H1 (cell line): ENCODE measurements at regions not wholly inside any gene's neighbourhood (a gene's known extent, or its start where the extent isn't known, plus 50 kb on each side); places are given as distances from the start of the nearest gene placed in this dataset.

Experiments used
- CTCF ChIA-PET: fragments of 300-600 bp; sonication (Branson Sonifier 250); formaldehyde crosslinking; loops from one replicate; lab custom pipeline; 2021; ENCODE audit not compliant: partially characterized antibody; lab: Charles Lee
- POLR2A ChIA-PET: fragments of 300-600 bp; sonication (Branson Sonifier 250); formaldehyde crosslinking; loops from one replicate; lab custom pipeline; 2021; ENCODE audit warnings: inconsistent platforms; ENCODE audit not compliant: partially characterized antibody; lab: Charles Lee
- DNase-seq, 2 experiments: peaks; one replicate each; pipeline versions ENCODE4 v3.0.0 to v3.0.0-alpha.2; 2010 to 2022; ENCODE audit warnings: low spot score in 2 of 2, low read depth in 1 of 2, mixed read lengths in 1 of 2
- FAIRE-seq: peaks from 2 replicates; lab custom pipeline; 2011; peaks lifted over from hg19 to GRCh38; lab: Jason Lieb, UNC
- H2AFZ ChIP-seq: 2 replicates; pipeline ENCODE4 v1.8.1; 2012; ENCODE audit warnings: low read length, inconsistent platforms
- H2AK5ac ChIP-seq: 2 replicates; pipeline ENCODE4 v1.6.1; 2013; ENCODE audit warnings: low read depth, low read length
- H2BK120ac ChIP-seq: replicated peaks from 2 replicates; pipeline ENCODE3; 2013; ENCODE audit warnings: low read depth, low read length, inconsistent platforms
- H2BK12ac ChIP-seq: 2 replicates; pipeline ENCODE4 v1.6.1; 2013; ENCODE audit warnings: low read depth, low read length
- H2BK15ac ChIP-seq: 2 replicates; pipeline ENCODE4 v1.6.1; 2013; ENCODE audit warnings: low read length
- H2BK20ac ChIP-seq: 2 replicates; pipeline ENCODE4 v1.6.1; 2013; ENCODE audit warnings: low read length
- H2BK5ac ChIP-seq: 2 replicates; pipeline ENCODE4 v1.6.1; 2013; ENCODE audit warnings: low read depth, low read length
- H3K14ac ChIP-seq: 2 replicates; pipeline ENCODE4 v1.6.1; 2013; ENCODE audit warnings: inconsistent platforms; ENCODE audit not compliant: insufficient read length
- H3K18ac ChIP-seq: 2 replicates; pipeline ENCODE4 v1.6.1; 2013; ENCODE audit warnings: low read length; ENCODE audit errors: extremely low read depth
- H3K23ac ChIP-seq: 2 replicates; pipeline ENCODE4 v1.6.1; 2013; ENCODE audit warnings: inconsistent platforms; ENCODE audit not compliant: insufficient read length
- H3K23me2 ChIP-seq: 2 replicates; pipeline ENCODE4 v1.6.1; 2013; ENCODE audit warnings: low read depth, low read length
- H3K27ac ChIP-seq: 2 replicates; pipeline ENCODE4 v1.6.1; 2011; ENCODE audit warnings: low read depth, low read length, inconsistent platforms
- H3K27me3 ChIP-seq, 4 experiments: replicated peaks in 1 of 4; 1 replicate in 1 of 4; 2 replicates in 3 of 4; pipeline versions ENCODE4 v1.6.1 to v1.8.1; 2011 to 2013; ENCODE audit warnings: low read length in 3 of 4, mild to moderate bottlenecking in 3 of 4, inconsistent platforms in 2 of 4, mixed read lengths in 2 of 4, moderate library complexity in 1 of 4; ENCODE audit not compliant: control insufficient read depth in 3 of 4, insufficient read depth in 3 of 4; ENCODE audit errors: extremely low read depth in 1 of 4
- H3K36me3 ChIP-seq, 4 experiments: 2 replicates each; pipeline versions ENCODE4 v1.6.1 to v1.8.1; 2011 to 2013; ENCODE audit warnings: mild to moderate bottlenecking in 4 of 4, low read length in 3 of 4, moderate library complexity in 2 of 4, control low read depth in 1 of 4, inconsistent platforms in 1 of 4; ENCODE audit not compliant: insufficient read depth in 4 of 4, control insufficient read depth in 2 of 4
- H3K4ac ChIP-seq: replicated peaks from 2 replicates; pipeline ENCODE3; 2013; ENCODE audit warnings: low read length, low read depth, mixed read lengths, inconsistent platforms; ENCODE audit not compliant: insufficient read length
- H3K4me1 ChIP-seq, 4 experiments: replicated peaks in 1 of 4; 1 replicate in 1 of 4; 2 replicates in 3 of 4; pipeline versions ENCODE4 v1.6.1 to v1.8.1; 2011 to 2013; ENCODE audit warnings: low read length in 3 of 4, inconsistent platforms in 2 of 4, mixed read lengths in 1 of 4; ENCODE audit not compliant: insufficient read depth in 4 of 4, control insufficient read depth in 3 of 4
- H3K4me2 ChIP-seq, 2 experiments: 2 replicates each; pipeline versions ENCODE4 v1.6.1 to v1.8.1; 2011 to 2013; ENCODE audit warnings: low read depth in 2 of 2, low read length in 2 of 2, control low read depth in 1 of 2, inconsistent platforms in 1 of 2, mild to moderate bottlenecking in 1 of 2; ENCODE audit not compliant: insufficient read depth in 1 of 2
- H3K4me3 ChIP-seq, 4 experiments: fragments of 200-600, 300-600 bp in 1 of 4; sonication (generic), shearing (Covaris generic), sonication (Bioruptor Twin) in 1 of 4; 2 replicates each; pipeline versions ENCODE4 v1.5.1 to v1.8.1; 2011 to 2016; ENCODE audit warnings: low read length in 4 of 4, low read depth in 3 of 4, control low read depth in 2 of 4, inconsistent platforms in 2 of 4, mild to moderate bottlenecking in 2 of 4, mixed read lengths in 1 of 4, moderate library complexity in 1 of 4; ENCODE audit not compliant: insufficient read depth in 2 of 4; ENCODE audit errors: extremely low read depth in 1 of 4
- H3K56ac ChIP-seq: replicated peaks from 2 replicates; pipeline ENCODE3; 2013; ENCODE audit warnings: low read depth, mild to moderate bottlenecking, mixed read lengths, low read length, inconsistent platforms; ENCODE audit not compliant: insufficient read length
- H3K79me1 ChIP-seq: 2 replicates; pipeline ENCODE4 v1.6.1; 2013; ENCODE audit warnings: low read depth, low read length, control low read depth
- H3K79me2 ChIP-seq, 2 experiments: 2 replicates each; pipeline versions ENCODE4 v1.6.1 to v1.8.1; 2012 to 2013; ENCODE audit warnings: low read length in 2 of 2, mild to moderate bottlenecking in 2 of 2, inconsistent platforms in 1 of 2; ENCODE audit not compliant: insufficient read depth in 2 of 2, control insufficient read depth in 1 of 2
- H3K9ac ChIP-seq, 4 experiments: replicated peaks in 1 of 4; 1 replicate in 1 of 4; 2 replicates in 3 of 4; pipeline versions ENCODE4 v1.6.1 to v1.8.1; 2011 to 2013; ENCODE audit warnings: low read depth in 3 of 4, low read length in 3 of 4, control low read depth in 2 of 4, mild to moderate bottlenecking in 2 of 4, moderate library complexity in 2 of 4, inconsistent platforms in 1 of 4; ENCODE audit errors: extremely low read depth in 1 of 4
- H3K9me3 ChIP-seq, 2 experiments: 2 replicates each; pipeline versions ENCODE4 v1.6.1 to v1.8.1; 2012 to 2013; ENCODE audit warnings: mild to moderate bottlenecking in 2 of 2, moderate library complexity in 2 of 2, control low read depth in 1 of 2, inconsistent platforms in 1 of 2, low read depth in 1 of 2, low read length in 1 of 2, mixed read lengths in 1 of 2; ENCODE audit not compliant: insufficient read depth in 2 of 2
- H4K20me1 ChIP-seq, 2 experiments: replicated peaks in 1 of 2; 2 replicates each; pipeline versions ENCODE3 to v1.8.1; 2011 to 2013; ENCODE audit warnings: inconsistent platforms in 2 of 2, low read length in 2 of 2, mild to moderate bottlenecking in 1 of 2; ENCODE audit not compliant: insufficient read depth in 2 of 2, control insufficient read depth in 1 of 2
- H4K5ac ChIP-seq: 2 replicates; pipeline ENCODE4 v1.6.1; 2013; ENCODE audit warnings: low read length, low read depth, mixed read lengths, inconsistent platforms; ENCODE audit not compliant: insufficient read length
- H4K8ac ChIP-seq: 2 replicates; pipeline ENCODE4 v1.8.0; 2013; ENCODE audit warnings: mild to moderate bottlenecking, moderate library complexity, low read length, inconsistent platforms; ENCODE audit not compliant: insufficient read depth; ENCODE audit errors: extremely low read depth
- H4K91ac ChIP-seq: replicated peaks from 2 replicates; pipeline ENCODE3; 2013; ENCODE audit warnings: low read length, mixed read lengths, inconsistent platforms; ENCODE audit not compliant: insufficient read length
- HDAC6 ChIP-seq: IDR thresholded peaks from one replicate; pipeline ENCODE4 v1.7.1; 2012; ENCODE audit warnings: low read depth, mild to moderate bottlenecking, inconsistent platforms, low read length, moderate library complexity
- POU5F1 ChIP-seq: IDR thresholded peaks from 2 replicates; pipeline ENCODE4 v1.6.1; 2011; ENCODE audit warnings: low read depth, mild to moderate bottlenecking, low read length, moderate library complexity
- RFX5 ChIP-seq: IDR thresholded peaks from 2 replicates; pipeline ENCODE4 v1.6.1; 2011; ENCODE audit warnings: low read depth, low read length, improper control_type of control experiment, borderline replicate concordance
- TBP ChIP-seq: IDR thresholded peaks from 2 replicates; pipeline ENCODE4 v1.6.1; 2011; ENCODE audit warnings: low read depth, low read length, improper control_type of control experiment
- WGBS, 2 experiments: shearing (Covaris generic) in 1 of 2; methylation state at CpG; one replicate each; pipeline versions ENCODE4 v1.1.6 to v1.1.7; 2013 to 2015; ENCODE audit warnings: low lambda C conversion rate in 2 of 2, mixed read lengths in 2 of 2, inconsistent platforms in 1 of 2, low coverage in 1 of 2, missing lambda C conversion rate in 1 of 2; ENCODE audit not compliant: insufficient replicate concordance in 2 of 2, insufficient coverage in 1 of 2, insufficient read length in 1 of 2; ENCODE audit errors: extremely low coverage in 1 of 2, missing lambda C conversion rate in 1 of 2; 5-methylcytosine and 5-hydroxymethylcytosine counted together

- H3K4me2 ChIP-seq: no peak overlapping the region
- no peak for DNase-seq
- TF ChIP-seq POU5F1: no peak
- no peak for TF ChIP-seq RFX5
- TF ChIP-seq TBP: no peak
- TF ChIP-seq HDAC6: no peak
Observed at GRCh38 chr14:56498112-56498511, 81.5 kb upstream of the TMEM260 start.

More at GRCh38 chr14:56498112-56498511, 81.5 kb upstream of the TMEM260 start:
- Histone ChIP-seq H2AFZ (no peak overlapping the region), H3K4me1 (peaks cover 0 to 12% (median 6%) of the 10 kb centered on the region in 4 experiments; a peak in 2 of 7 replicates), H2AK5ac (no peak overlapping the region), H3K27me3 (no peaks in the 10 kb centered on the region), H3K9ac (no peak overlapping the region), H4K8ac (no peak overlapping the region), H3K36me3 (no peaks in the 10 kb centered on the region), H4K20me1 (no peaks in the 10 kb centered on the region), H2BK120ac (no peak overlapping the region), H3K79me1 (no peaks in the 10 kb centered on the region), H3K9me3 (no peaks in the 10 kb centered on the region; a peak in 1 of 4 replicates), H3K79me2 (no peaks in the 10 kb centered on the region), H3K27ac (no peak overlapping the region), H3K18ac (no peak overlapping the region), H3K4ac (no peak overlapping the region), H4K91ac (no peak overlapping the region), H3K56ac (no peak overlapping the region), H2BK20ac (no peak overlapping the region), H2BK5ac (no peak overlapping the region), H3K23me2 (no peaks in the 10 kb centered on the region), H2BK12ac (no peak overlapping the region), H3K23ac (no peak overlapping the region), H3K4me3 (no peak overlapping the region), H4K5ac (no peak overlapping the region), H2BK15ac (no peak overlapping the region), H3K14ac (no peak overlapping the region)
- WGBS, 2 experiments: 86% methylated on average over 3 of the region's 3 CpGs; no CpG with 5 or more reads in 1 of the 2 experiments
- ChIA-PET CTCF (interaction anchor here (1.0 to 1.3 kb wide), 4 partner anchors 8 to 109 kb away, joined by 3 to 4 read pairs (median 3); no protein-coding TSS in a partner anchor), POLR2A (no interaction called here)
- no peak for FAIRE-seq
